ENCODE measurements at regions not wholly inside any gene's neighbourhood (a gene's known extent, or its start where the extent isn't known, plus 50 kb on each side); places are given as distances from the start of the nearest gene placed in this dataset.

DNA sequence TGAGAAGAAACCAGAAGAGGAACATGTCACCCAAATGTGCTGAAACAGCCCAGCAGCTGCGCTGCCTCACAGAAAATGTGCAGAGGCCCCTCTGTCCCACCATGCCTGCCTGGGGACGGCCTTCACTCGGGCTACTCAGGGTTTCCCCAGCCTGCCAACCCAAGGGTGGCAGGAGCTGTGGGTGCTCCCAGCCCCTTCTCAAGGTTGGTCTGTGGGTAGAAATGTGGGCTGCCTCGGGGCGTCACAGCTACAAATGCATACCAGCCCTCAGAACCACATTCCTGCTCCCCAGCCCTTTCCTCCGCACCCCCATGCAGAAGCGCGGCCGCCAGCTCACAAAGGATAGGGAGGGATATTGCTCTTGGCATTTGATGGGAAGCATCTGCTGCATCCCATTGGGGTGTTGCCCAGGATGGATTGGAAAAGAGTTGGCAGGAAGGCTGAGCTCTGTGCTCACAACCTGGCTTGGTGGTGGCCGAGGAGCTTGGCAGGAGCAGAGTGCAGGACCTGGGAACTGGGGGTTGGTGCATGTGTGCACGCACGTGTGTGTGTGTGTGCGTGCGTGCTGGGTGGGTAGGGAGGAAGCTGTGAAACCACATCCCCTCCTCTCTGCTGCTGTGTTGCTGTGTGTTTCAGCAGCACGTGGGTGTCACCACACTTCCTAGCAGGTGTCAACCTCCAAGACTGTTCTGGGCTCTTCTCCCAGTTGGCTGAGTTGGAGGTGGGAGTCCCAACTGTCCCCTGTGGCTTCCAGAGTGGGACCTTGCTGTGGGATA is 304.4 kb downstream of the SEC14L1 start:
- Histone ChIP-seq H3K4me1 (ENCODE audit: insufficient read depth, poor library complexity, severe bottlenecking) (peaks cover 13% of the 10 kb centered on the region), H3K9me3 (ENCODE audit: severe bottlenecking) (no peaks in the 10 kb centered on the region), H3K27me3 (ENCODE audit: insufficient read depth, poor library complexity, severe bottlenecking) (no peaks in the 10 kb centered on the region), H3K27ac (ENCODE audit: poor library complexity, severe bottlenecking) (no peak overlapping the region), H3K36me3 (ENCODE audit: low read depth) (peaks cover 26% of the 10 kb centered on the region), H3K4me3 (ENCODE audit: severe bottlenecking) (no peak overlapping the region)
- DNase-seq (ENCODE audit: low spot score), result no peak
- ATAC-seq (ENCODE audit: low read depth), result no peak
- no peak for TF ChIP-seq CTCF (IDR thresholded peaks at IDR 0.05; ENCODE audit: poor library complexity, severe bottlenecking)

- H3K27me3 ChIP-seq (ENCODE audit: insufficient read depth, poor library complexity, severe bottlenecking), result no peaks in the 10 kb centered on the region
- H3K9me3 ChIP-seq (ENCODE audit: severe bottlenecking), result no peaks in the 10 kb centered on the region
- H3K36me3 ChIP-seq (ENCODE audit: low read depth), result peaks cover 26% of the 10 kb centered on the region
- H3K4me3 ChIP-seq (ENCODE audit: severe bottlenecking), result no peak overlapping the region
- H3K4me1 ChIP-seq (ENCODE audit: insufficient read depth, poor library complexity, severe bottlenecking), result peaks cover 21% of the 10 kb centered on the region
- H3K27ac ChIP-seq (ENCODE audit: poor library complexity, severe bottlenecking), result no peak overlapping the region
- DNase-seq (ENCODE audit: low spot score) (no peak), ATAC-seq (ENCODE audit: low read depth) (no peak)
- TF ChIP-seq CTCF (IDR thresholded peaks at IDR 0.05; ENCODE audit: poor library complexity, severe bottlenecking), result no peak
These were observed 305.2 kb downstream of the SEC14L1 start for GRCh38 chr17:77445760-77446532.

DNA sequence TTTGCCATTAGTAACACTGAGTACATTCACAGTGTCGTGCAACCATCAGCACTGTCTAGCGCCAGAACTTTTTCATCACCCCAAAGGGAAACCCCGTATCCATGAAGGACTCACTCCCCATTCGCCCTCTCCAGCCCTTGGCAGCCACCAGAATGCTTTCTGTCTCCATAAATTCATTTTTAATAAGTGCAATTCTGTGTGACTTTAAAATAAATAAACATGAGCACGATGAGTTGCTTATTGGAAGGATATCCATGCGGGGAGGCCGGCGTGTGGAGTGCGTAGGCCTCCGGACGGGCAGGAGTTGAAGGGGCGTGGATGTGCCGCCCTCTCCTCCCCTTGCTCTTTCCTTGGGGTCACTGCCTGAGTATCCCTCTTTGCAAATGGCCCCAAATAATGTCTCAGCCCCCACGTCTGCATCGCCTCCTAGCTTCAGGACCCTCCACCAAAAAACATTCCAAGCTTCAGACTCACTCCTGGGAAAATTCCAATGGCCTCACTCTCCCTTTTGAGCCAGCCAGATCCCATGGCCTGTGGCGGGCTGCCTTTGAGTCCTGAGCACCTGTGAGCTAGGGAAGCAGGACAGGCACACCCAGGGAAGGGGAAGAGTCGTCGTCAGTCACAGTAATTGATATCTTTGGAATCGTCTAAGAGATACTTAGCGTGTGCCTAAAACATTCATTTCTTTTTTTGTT is 306.3 kb downstream of the SEC14L1 start:
- Histone ChIP-seq H3K36me3 (ENCODE audit: low read depth) (peaks cover 26% of the 10 kb centered on the region), H3K27ac (ENCODE audit: poor library complexity, severe bottlenecking) (no peak overlapping the region), H3K4me1 (ENCODE audit: insufficient read depth, poor library complexity, severe bottlenecking) (peaks cover 32% of the 10 kb centered on the region), H3K9me3 (ENCODE audit: severe bottlenecking) (no peaks in the 10 kb centered on the region), H3K27me3 (ENCODE audit: insufficient read depth, poor library complexity, severe bottlenecking) (no peaks in the 10 kb centered on the region), H3K4me3 (ENCODE audit: severe bottlenecking) (no peak overlapping the region)
- TF ChIP-seq CTCF (IDR thresholded peaks at IDR 0.05; ENCODE audit: poor library complexity, severe bottlenecking), result no peak
- ATAC-seq (ENCODE audit: low read depth) (no peak), DNase-seq (ENCODE audit: low spot score) (no peak)

- peaks cover 54% of the 10 kb centered on the region for H3K4me1 ChIP-seq (ENCODE audit: insufficient read depth, poor library complexity, severe bottlenecking)
- peak overlapping the region; percentile 88 for H3K27ac ChIP-seq (ENCODE audit: poor library complexity, severe bottlenecking)
These were observed 308.7 kb downstream of the SEC14L1 start for GRCh38 chr17:77449373-77449907.

More at GRCh38 chr17:77449373-77449907, 308.7 kb downstream of the SEC14L1 start:
- Histone ChIP-seq H3K27me3 (ENCODE audit: insufficient read depth, poor library complexity, severe bottlenecking) (no peaks in the 10 kb centered on the region), H3K9me3 (ENCODE audit: severe bottlenecking) (no peaks in the 10 kb centered on the region), H3K4me3 (ENCODE audit: severe bottlenecking) (no peak overlapping the region), H3K36me3 (ENCODE audit: low read depth) (peaks cover 21% of the 10 kb centered on the region)
- ATAC-seq (ENCODE audit: low read depth), result no peak; the same call in 2 of the 3 replicates
- DNase-seq (ENCODE audit: low spot score), result no peak
- TF ChIP-seq CTCF (IDR thresholded peaks at IDR 0.05; ENCODE audit: poor library complexity, severe bottlenecking), result no peak

All from RWPE2 (cell line).